ENCODE measurements at regions not wholly inside any gene's neighbourhood (a gene's known extent, or its start where the extent isn't known, plus 50 kb on each side); places are given as distances from the start of the nearest gene placed in this dataset.
A peak's percentile ranks its signal among the peaks of the same experiment; 100 is the strongest.

GRCh38 chr18:55856679-55857078 lies 268.7 kb upstream of the TCF4 start:
- no peak; the same call in 2 of the 3 replicates for ATAC-seq
- TF ChIP-seq ARNTL (CRISPR knock-in tag; IDR thresholded peaks at IDR 0.05; ENCODE audit: borderline replicate concordance, low read depth) (no peak), ZNF70 (CRISPR knock-in tag; IDR thresholded peaks at IDR 0.05) (peak; percentile 95)

- peak; percentile 96 for ATAC-seq
- TF ChIP-seq ISL1 (CRISPR knock-in tag; IDR thresholded peaks at IDR 0.05) (peak; percentile 79), ZFP3 (CRISPR knock-in tag; IDR thresholded peaks at IDR 0.05) (peak; percentile 78), PATZ1 (CRISPR knock-in tag; IDR thresholded peaks at IDR 0.05; ENCODE audit: borderline replicate concordance) (peak; percentile 55; the same call in 1 of the 2 replicates), OSR1 (CRISPR knock-in tag; IDR thresholded peaks at IDR 0.05) (no peak)
Measured at GRCh38 chr18:55856229-55856628, 268.2 kb upstream of the TCF4 start.

- ATAC-seq, result no peak
- TF ChIP-seq CSRNP3 (CRISPR knock-in tag; IDR thresholded peaks at IDR 0.05) (no peak), GLIS3 (CRISPR knock-in tag; IDR thresholded peaks at IDR 0.05) (no peak), POU6F1 (CRISPR knock-in tag; IDR thresholded peaks at IDR 0.05; ENCODE audit: borderline replicate concordance, low read depth) (no peak), ZNF8 (CRISPR knock-in tag; IDR thresholded peaks at IDR 0.05) (no peak), ZNF565 (CRISPR knock-in tag; conservative IDR thresholded peaks at IDR 0.05; ENCODE audit: low read depth) (no peak), ZNF70 (CRISPR knock-in tag; IDR thresholded peaks at IDR 0.05) (no peak), BACH2 (CRISPR knock-in tag; IDR thresholded peaks at IDR 0.05; ENCODE audit: borderline replicate concordance) (no peak), PATZ1 (CRISPR knock-in tag; IDR thresholded peaks at IDR 0.05; ENCODE audit: borderline replicate concordance) (no peak)
Measured at GRCh38 chr18:55853268-55853667, 265.3 kb upstream of the TCF4 start.

GRCh38 chr18:55850904-55851303 lies 262.9 kb upstream of the TCF4 start:
- ATAC-seq, result no peak
- no peak for TF ChIP-seq GLIS3 (CRISPR knock-in tag; IDR thresholded peaks at IDR 0.05)
- TF ChIP-seq PATZ1 (CRISPR knock-in tag; IDR thresholded peaks at IDR 0.05; ENCODE audit: borderline replicate concordance), result no peak
- no peak for TF ChIP-seq ESRRG (CRISPR knock-in tag; IDR thresholded peaks at IDR 0.05)
- no peak for TF ChIP-seq TCF4 (CRISPR knock-in tag; IDR thresholded peaks at IDR 0.05; ENCODE audit: borderline replicate concordance)
- no peak for TF ChIP-seq CSRNP3 (CRISPR knock-in tag; IDR thresholded peaks at IDR 0.05)
- TF ChIP-seq CREB5 (CRISPR knock-in tag; IDR thresholded peaks at IDR 0.05; ENCODE audit: low read depth), result no peak
- TF ChIP-seq BACH2 (CRISPR knock-in tag; IDR thresholded peaks at IDR 0.05; ENCODE audit: borderline replicate concordance), result no peak
- no peak for TF ChIP-seq TSHZ2 (CRISPR knock-in tag; IDR thresholded peaks at IDR 0.05)
- no peak for TF ChIP-seq ZC3H10 (CRISPR knock-in tag; IDR thresholded peaks at IDR 0.05)
- TF ChIP-seq PPARA (CRISPR knock-in tag; IDR thresholded peaks at IDR 0.05; ENCODE audit: borderline replicate concordance), result no peak

Measured in SK-N-SH treated with all-trans-retinoic acid at 6 μM for 48 hours (cell line).